ENCODE measurements at regions not wholly inside any gene's neighbourhood (a gene's known extent, or its start where the extent isn't known, plus 50 kb on each side); places are given as distances from the start of the nearest gene placed in this dataset.

GRCh38 chr12:91278126-91278525, 95.5 kb upstream of the DCN start:
- no peak overlapping the region for H3K27ac ChIP-seq
- no peak for ATAC-seq
- no peaks in the 10 kb centered on the region for H3K9me3 ChIP-seq
- H3K4me3 ChIP-seq = no peak overlapping the region
- TF ChIP-seq POLR2A (IDR thresholded peaks at IDR 0.05) (no peak), CTCF (IDR thresholded peaks at IDR 0.05) (no peak), EP300 (IDR thresholded peaks at IDR 0.05) (no peak), POLR2AphosphoS5 (IDR thresholded peaks at IDR 0.05) (no peak)
- no peaks in the 10 kb centered on the region for H3K36me3 ChIP-seq
- no peaks in the 10 kb centered on the region for H3K27me3 ChIP-seq
- peaks cover 0 to 40% (median 11%) of the 10 kb centered on the region in 3 donors for H3K4me1 ChIP-seq

DNA sequence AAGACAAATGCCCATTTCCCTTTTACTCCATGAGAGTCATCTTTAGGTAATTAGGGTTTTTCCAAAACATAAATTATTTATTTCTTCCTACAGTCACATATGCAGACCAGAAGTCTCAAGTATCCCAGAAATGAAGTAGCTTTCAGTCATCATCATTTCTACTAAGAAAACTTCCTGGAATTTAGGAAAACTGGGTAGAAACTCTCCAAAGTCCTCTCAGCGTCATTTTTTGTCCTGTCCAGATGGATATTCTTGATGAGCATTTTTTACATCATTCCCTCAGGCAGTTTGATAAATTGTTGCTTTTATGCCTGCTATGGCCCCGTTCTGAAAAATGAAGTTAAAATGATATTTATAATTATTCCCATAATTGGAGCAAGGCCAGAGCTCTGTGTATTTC, 93.9 kb upstream of the DCN start:
- no peaks in the 10 kb centered on the region for H3K36me3 ChIP-seq
- peak overlapping the region in 2 of 4 donors; percentile 20 to 80 for H3K27ac ChIP-seq
- no peak for TF ChIP-seq POLR2A (IDR thresholded peaks at IDR 0.05)
- TF ChIP-seq POLR2AphosphoS5 (IDR thresholded peaks at IDR 0.05) = no peak
- no peak for TF ChIP-seq CTCF (IDR thresholded peaks at IDR 0.05)
- TF ChIP-seq EP300 (IDR thresholded peaks at IDR 0.05) = no peak

GRCh38 chr12:91275321-91275720, 92.7 kb upstream of the DCN start:
- 25% methylated on average over 1 of the region's 1 CpG; no CpG with 5 or more reads in 1 of the 2 donors for WGBS, 2 donors (ENCODE audit: low coverage in 1 of 2)
- no peak for ATAC-seq
- TF ChIP-seq CTCF (IDR thresholded peaks at IDR 0.05) (no peak), EP300 (IDR thresholded peaks at IDR 0.05) (no peak), POLR2A (IDR thresholded peaks at IDR 0.05) (no peak), POLR2AphosphoS5 (IDR thresholded peaks at IDR 0.05) (no peak)
- H3K36me3 ChIP-seq = no peaks in the 10 kb centered on the region
- no peaks in the 10 kb centered on the region for H3K27me3 ChIP-seq
- H3K27ac ChIP-seq = peak overlapping the region; percentile 52 to 85 (median 77)
- H3K4me1 ChIP-seq = peaks cover 0 to 67% (median 15%) of the 10 kb centered on the region in 3 donors
- peak overlapping the region in 1 of 2 donors; percentile 9 for H3K4me3 ChIP-seq
- no peaks in the 10 kb centered on the region for H3K9me3 ChIP-seq

More for the DNA sequence above, 93.9 kb upstream of the DCN start:
- Histone ChIP-seq H3K4me3 (no peak overlapping the region), H3K27me3 (no peaks in the 10 kb centered on the region), H3K9me3 (no peaks in the 10 kb centered on the region), H3K4me1 (peaks cover 0 to 57% (median 15%) of the 10 kb centered on the region in 3 donors)
- 13 to 15% methylated on average over 2 of the region's 2 CpGs for WGBS, 2 donors (ENCODE audit: low coverage in 1 of 2)
- no peak for ATAC-seq

GRCh38 chr12:91274916-91275315, 92.3 kb upstream of the DCN start:
- H3K9me3 ChIP-seq = no peaks in the 10 kb centered on the region
- H3K36me3 ChIP-seq = no peaks in the 10 kb centered on the region
- H3K4me1 ChIP-seq = peaks cover 0 to 68% (median 15%) of the 10 kb centered on the region in 3 donors
- peak; percentile 38 for TF ChIP-seq POLR2AphosphoS5 (IDR thresholded peaks at IDR 0.05)
- no peak for TF ChIP-seq POLR2A (IDR thresholded peaks at IDR 0.05)
- H3K4me3 ChIP-seq = peak overlapping the region in 1 of 2 donors; percentile 9
- 0% methylated on average over 1 of the region's 1 CpG for WGBS, 2 donors (ENCODE audit: low coverage in 1 of 2)
- no peak for ATAC-seq
- H3K27ac ChIP-seq = peak overlapping the region; percentile 52 to 85 (median 77)
- no peaks in the 10 kb centered on the region for H3K27me3 ChIP-seq

GRCh38 chr12:91273560-91273959, 90.9 kb upstream of the DCN start:
- WGBS, 2 donors (ENCODE audit: low coverage in 1 of 2) = 53 to 69% methylated on average over 5 of the region's 5 CpGs
- TF ChIP-seq CTCF (IDR thresholded peaks at IDR 0.05) (no peak), POLR2AphosphoS5 (IDR thresholded peaks at IDR 0.05) (peak; percentile 52)
- peak; percentile 59 for ATAC-seq

More at GRCh38 chr12:91273560-91273959, 90.9 kb upstream of the DCN start:
- Histone ChIP-seq H3K9me3 (no peaks in the 10 kb centered on the region), H3K4me3 (no peak overlapping the region), H3K27ac (peak overlapping the region; percentile 70 to 85 (median 77)), H3K27me3 (no peaks in the 10 kb centered on the region), H3K4me1 (peaks cover 0 to 68% (median 15%) of the 10 kb centered on the region in 3 donors), H3K36me3 (no peaks in the 10 kb centered on the region)
